PC-9 (cell line): ENCODE measurements at regions not wholly inside any gene's neighbourhood (a gene's known extent, or its start where the extent isn't known, plus 50 kb on each side); places are given as distances from the start of the nearest gene placed in this dataset.

ENCODE experiments used
- BruUV-seq: library from RNA; stranded (reverse); fragments of 400-500 nt; replicated peaks from 2 replicates; lab custom pipeline; 2021; lab: Mats Ljungman, UMichigan
- CTCF ChIA-PET: fragments of 300-600 bp; sonication (Branson Sonifier 250); formaldehyde crosslinking; loops from one replicate; lab custom pipeline; 2022; ENCODE audit warnings: antibody characterized with exemption; lab: Charles Lee
- POLR2A ChIA-PET: fragments of 300-600 bp; sonication (Branson Sonifier 250); formaldehyde crosslinking; loops from one replicate; lab custom pipeline; 2022; ENCODE audit warnings: antibody characterized with exemption; ENCODE audit not compliant: unreplicated experiment; lab: Charles Lee
- DNase-seq, 2 experiments: peaks; one replicate each; pipeline versions ENCODE4 v3.0.0 to v3.0.0-alpha.2; 2015 to 2022; ENCODE audit warnings: mixed read lengths in 1 of 2
- H2AFZ ChIP-seq: fragments of 200-600 bp; sonication (generic); 2 replicates; pipeline ENCODE4 v1.8.1; 2017; ENCODE audit warnings: antibody characterized with exemption
- H3F3A ChIP-seq: fragments of 200-600 bp; sonication (generic); 2 replicates; pipeline ENCODE4 v1.8.1; 2017; ENCODE audit warnings: antibody characterized with exemption, mild to moderate bottlenecking, low read depth; ENCODE audit not compliant: insufficient read depth
- H3K27ac ChIP-seq: fragments of 200-600 bp; sonication (generic); 2 replicates; pipeline ENCODE4 v1.6.1; 2016; ENCODE audit warnings: mixed run types
- H3K27me3 ChIP-seq: fragments of 200-600 bp; sonication (generic); 2 replicates; pipeline ENCODE4 v1.6.1; 2016; ENCODE audit warnings: low read depth, mixed run types; ENCODE audit not compliant: insufficient read depth
- H3K36me3 ChIP-seq: fragments of 200-600 bp; sonication (generic); 2 replicates; pipeline ENCODE4 v1.6.1; 2016; ENCODE audit warnings: low read depth, mixed run types
- H3K4me1 ChIP-seq: fragments of 200-600 bp; sonication (generic); replicated peaks from 2 replicates; pipeline ENCODE4 v1.6.1; 2016; ENCODE audit warnings: mixed run types; ENCODE audit not compliant: insufficient read depth
- H3K4me2 ChIP-seq: fragments of 200-600 bp; sonication (generic); 2 replicates; pipeline ENCODE4 v1.6.1; 2017; ENCODE audit warnings: mixed run types
- H3K4me3 ChIP-seq: fragments of 200-600 bp; sonication (generic); 2 replicates; pipeline ENCODE4 v1.6.1; 2016; ENCODE audit warnings: mixed run types
- H3K79me2 ChIP-seq: fragments of 200-600 bp; sonication (generic); 2 replicates; pipeline ENCODE4 v1.6.1; 2017; ENCODE audit warnings: low read depth, mixed run types
- H3K9me2 ChIP-seq: fragments of 200-600 bp; sonication (generic); 2 replicates; pipeline ENCODE4 v1.8.1; 2017; ENCODE audit warnings: mild to moderate bottlenecking; ENCODE audit not compliant: insufficient read depth
- H3K9me3 ChIP-seq: fragments of 200-600 bp; sonication (generic); 2 replicates; pipeline ENCODE4 v1.8.1; 2016; ENCODE audit warnings: low read depth; ENCODE audit not compliant: insufficient read depth
- H4K20me1 ChIP-seq: fragments of 200-600 bp; sonication (generic); 2 replicates; pipeline ENCODE4 v1.8.1; 2017; ENCODE audit not compliant: insufficient read depth
- EZH2 ChIP-seq: fragments of 200-600 bp; sonication (generic); IDR thresholded peaks from 2 replicates; pipeline ENCODE4 v1.8.0; 2017; ENCODE audit warnings: antibody characterized with exemption, low read depth
- intact Hi-C: fragments of 100-400 bp; cut with micrococcal nuclease; formaldehyde crosslinking; loops from one replicate; pipeline ENCODE4 v1.10.0; 2022; ENCODE audit not compliant: unreplicated experiment
- TF ChIP-seq, protein P1 (sequence below): fragments of 200-600 bp; sonication (generic); conservative IDR thresholded peaks from 2 replicates; pipeline ENCODE4 v1.6.1; 2017; ENCODE audit warnings: mixed run types, antibody characterized with exemption, mild to moderate bottlenecking, moderate library complexity

DNA sequence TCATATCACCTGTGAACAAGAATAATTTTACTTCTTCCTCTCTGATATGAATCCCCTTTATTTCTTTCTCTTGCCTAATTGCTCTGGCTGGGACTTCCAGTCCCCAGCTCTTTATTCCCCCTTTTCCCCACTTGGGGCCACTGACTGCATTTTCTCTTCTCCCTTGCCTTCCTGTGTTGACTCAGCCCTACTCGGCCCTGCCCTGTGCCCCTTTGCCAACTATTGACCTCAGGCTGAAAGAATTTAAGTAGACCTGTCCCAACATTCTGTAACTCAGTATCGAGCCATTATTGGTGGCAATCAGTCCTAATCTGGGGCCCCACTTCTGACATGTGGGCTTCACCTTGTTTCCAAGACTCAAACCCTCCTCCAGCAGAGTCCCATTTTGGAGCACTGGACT is 60.6 kb upstream of the STUM start:
- peak in 1 of 2 experiments; percentile 55 for DNase-seq
- H3K27me3 ChIP-seq = peaks cover 38% of the 10 kb centered on the region
- intact Hi-C loops = no loop called here
- no peaks in the 10 kb centered on the region for H4K20me1 ChIP-seq
- H3K4me3 ChIP-seq = no peak overlapping the region
- 0 out of 2 replicates have a peak overlapping the region, but pooled peaks have one; percentile 25 for H3K4me2 ChIP-seq
- H3K36me3 ChIP-seq = no peaks in the 10 kb centered on the region
- TF ChIP-seq, protein P1, sequence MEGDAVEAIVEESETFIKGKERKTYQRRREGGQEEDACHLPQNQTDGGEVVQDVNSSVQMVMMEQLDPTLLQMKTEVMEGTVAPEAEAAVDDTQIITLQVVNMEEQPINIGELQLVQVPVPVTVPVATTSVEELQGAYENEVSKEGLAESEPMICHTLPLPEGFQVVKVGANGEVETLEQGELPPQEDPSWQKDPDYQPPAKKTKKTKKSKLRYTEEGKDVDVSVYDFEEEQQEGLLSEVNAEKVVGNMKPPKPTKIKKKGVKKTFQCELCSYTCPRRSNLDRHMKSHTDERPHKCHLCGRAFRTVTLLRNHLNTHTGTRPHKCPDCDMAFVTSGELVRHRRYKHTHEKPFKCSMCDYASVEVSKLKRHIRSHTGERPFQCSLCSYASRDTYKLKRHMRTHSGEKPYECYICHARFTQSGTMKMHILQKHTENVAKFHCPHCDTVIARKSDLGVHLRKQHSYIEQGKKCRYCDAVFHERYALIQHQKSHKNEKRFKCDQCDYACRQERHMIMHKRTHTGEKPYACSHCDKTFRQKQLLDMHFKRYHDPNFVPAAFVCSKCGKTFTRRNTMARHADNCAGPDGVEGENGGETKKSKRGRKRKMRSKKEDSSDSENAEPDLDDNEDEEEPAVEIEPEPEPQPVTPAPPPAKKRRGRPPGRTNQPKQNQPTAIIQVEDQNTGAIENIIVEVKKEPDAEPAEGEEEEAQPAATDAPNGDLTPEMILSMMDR = no peak
- no peak for TF ChIP-seq EZH2
- CTCF ChIA-PET = no interaction called here
- no peaks in the 10 kb centered on the region for H3K9me3 ChIP-seq
- BruUV-seq = no TSS peak
- no peaks in the 10 kb centered on the region for H3K9me2 ChIP-seq
- H3K4me1 ChIP-seq = peaks cover 16% of the 10 kb centered on the region
- H3F3A ChIP-seq = no peaks in the 10 kb centered on the region
- no peak overlapping the region for H2AFZ ChIP-seq
- POLR2A ChIA-PET = no interaction called here
- H3K27ac ChIP-seq = no peak overlapping the region
- H3K79me2 ChIP-seq = no peaks in the 10 kb centered on the region

DNA sequence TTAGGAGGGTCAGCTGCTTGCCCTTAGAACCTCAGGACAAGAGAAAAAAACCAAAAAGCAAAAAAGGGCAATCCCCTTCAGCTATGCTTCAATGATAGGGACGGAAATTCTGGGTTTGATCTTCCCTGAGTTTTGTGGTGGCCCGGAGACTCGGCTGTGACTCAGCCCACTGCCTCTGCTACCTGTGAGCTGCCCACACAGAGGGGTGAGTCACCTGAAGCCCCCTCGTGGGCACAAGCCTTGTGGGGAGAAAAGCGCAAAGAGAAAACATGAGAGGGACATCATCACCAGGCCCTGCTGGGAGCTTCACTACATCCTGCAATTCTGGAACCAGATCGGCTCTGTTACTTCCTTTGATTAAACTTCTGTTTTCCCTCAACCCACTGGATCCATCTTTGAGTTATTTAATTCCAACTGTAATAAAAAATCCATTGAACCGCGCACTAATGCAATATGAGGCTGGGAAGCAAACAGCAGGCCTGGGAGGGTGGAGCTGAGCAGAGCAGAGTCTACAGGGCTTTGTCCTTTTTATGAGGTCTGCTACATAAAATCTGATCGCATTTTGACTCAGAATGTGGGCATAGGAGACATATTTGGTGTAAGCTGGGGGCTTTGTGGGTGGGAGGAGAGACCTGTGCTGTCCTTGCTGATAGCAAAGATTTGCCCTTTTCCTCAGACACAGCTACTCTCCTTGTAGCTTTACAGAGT is 58.7 kb upstream of the STUM start:
- Histone ChIP-seq H3F3A (no peaks in the 10 kb centered on the region), H3K4me1 (peaks cover 16% of the 10 kb centered on the region), H3K27ac (no peak overlapping the region), H3K79me2 (no peaks in the 10 kb centered on the region), H2AFZ (no peak overlapping the region), H3K9me2 (no peaks in the 10 kb centered on the region), H3K9me3 (no peaks in the 10 kb centered on the region), H3K27me3 (peaks cover 29% of the 10 kb centered on the region), H4K20me1 (no peaks in the 10 kb centered on the region), H3K4me3 (no peak overlapping the region), H3K36me3 (no peaks in the 10 kb centered on the region), H3K4me2 (no peak overlapping the region)
- CTCF ChIA-PET = no interaction called here
- TF ChIP-seq EZH2 = no peak
- TF ChIP-seq, protein P1 = no peak
- POLR2A ChIA-PET = interaction anchor here (0.6 kb wide), 1 partner anchor 14 kb away, joined by 7 read pairs; no protein-coding TSS in a partner anchor
- DNase-seq = no peak
- intact Hi-C loops = no loop called here
- no TSS peak for BruUV-seq

DNA sequence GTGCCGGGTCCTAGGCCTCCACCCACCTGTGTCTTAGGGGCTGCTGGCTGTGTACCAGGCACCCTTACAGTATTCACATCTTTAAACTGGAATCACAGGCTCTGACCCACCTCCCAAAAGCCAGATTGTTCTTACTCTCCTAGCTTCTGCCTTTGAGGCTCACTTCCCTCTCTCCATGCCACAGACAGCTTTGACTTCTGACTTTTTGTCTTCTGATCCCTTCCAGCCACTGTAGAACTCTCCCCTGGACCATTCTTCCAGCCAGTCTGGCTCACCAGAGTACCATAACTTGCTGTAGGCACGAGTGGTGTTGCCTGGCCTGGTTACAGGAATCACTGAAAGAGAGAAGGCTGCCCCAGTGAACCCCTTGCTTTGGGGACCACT is 58.1 kb upstream of the STUM start:
- TF ChIP-seq, protein P1 = no peak
- no peak for TF ChIP-seq EZH2
- Histone ChIP-seq H3K27ac (no peak overlapping the region), H3K36me3 (no peaks in the 10 kb centered on the region), H3K27me3 (peaks cover 24% of the 10 kb centered on the region), H2AFZ (no peak overlapping the region), H3K79me2 (no peaks in the 10 kb centered on the region), H3K4me1 (peaks cover 16% of the 10 kb centered on the region), H3K4me2 (no peak overlapping the region), H3F3A (no peaks in the 10 kb centered on the region), H3K9me3 (no peaks in the 10 kb centered on the region), H3K4me3 (no peak overlapping the region), H4K20me1 (no peaks in the 10 kb centered on the region), H3K9me2 (no peaks in the 10 kb centered on the region)
- intact Hi-C loops = no loop called here
- no peak for DNase-seq
- POLR2A ChIA-PET = interaction anchor here (0.6 kb wide), 1 partner anchor 14 kb away, joined by 7 read pairs; no protein-coding TSS in a partner anchor
- BruUV-seq = no TSS peak
- CTCF ChIA-PET = no interaction called here
